CD4-positive, alpha-beta T cell treated with Interleukin-17A for 1 hour (primary cell): ENCODE measurements at regions not wholly inside any gene's neighbourhood (a gene's known extent, or its start where the extent isn't known, plus 50 kb on each side); places are given as distances from the start of the nearest gene placed in this dataset.
"Not testable (repeated sequence)": the region's sequence is repeated elsewhere in the genome, so short reads cannot be mapped to it uniquely, and the experiment has no call there.

Experiments used
- DNase-seq: peaks from one replicate; pipeline ENCODE4 v3.0.0-alpha.2; 2020

GRCh38 chr1:149279512-149279911, 176.2 kb upstream of the NBPF9 start:
- not testable (repeated sequence) for DNase-seq

GRCh38 chr1:149284773-149285172, 181.4 kb upstream of the NBPF9 start:
- not testable (repeated sequence) for DNase-seq

- DNase-seq = not testable (repeated sequence)
Measured at GRCh38 chr1:149285205-149285604, 181.9 kb upstream of the NBPF9 start.

GRCh38 chr1:149285638-149286037, 182.3 kb upstream of the NBPF9 start:
- DNase-seq = peak; percentile 52

- DNase-seq = not testable (repeated sequence)
Measured at GRCh38 chr1:149288580-149288979, 185.2 kb upstream of the NBPF9 start.

GRCh38 chr1:149300478-149301218, 174.2 kb upstream of the NBPF19 start:
- not testable (repeated sequence) for DNase-seq

- DNase-seq = not testable (repeated sequence)
Measured at GRCh38 chr1:149301282-149301681, 173.6 kb upstream of the NBPF19 start.

GRCh38 chr1:149304796-149305195, 170.0 kb upstream of the NBPF19 start:
- not testable (repeated sequence) for DNase-seq

- not testable (repeated sequence) for DNase-seq
Measured at GRCh38 chr1:149307640-149308039, 167.2 kb upstream of the NBPF19 start.

GRCh38 chr1:149314921-149315320, 159.9 kb upstream of the NBPF19 start:
- not testable (repeated sequence) for DNase-seq

GRCh38 chr1:149320971-149321731, 153.7 kb upstream of the NBPF19 start:
- DNase-seq = not testable (repeated sequence)

- DNase-seq = not testable (repeated sequence)
Measured at GRCh38 chr1:149321732-149322016, 153.2 kb upstream of the NBPF19 start.

GRCh38 chr1:149330081-149330335, 144.8 kb upstream of the NBPF19 start:
- DNase-seq = not testable (repeated sequence)

GRCh38 chr1:149336082-149336481, 138.8 kb upstream of the NBPF19 start:
- DNase-seq = not testable (repeated sequence)

GRCh38 chr1:149338221-149338691, 136.6 kb upstream of the NBPF19 start:
- DNase-seq = not testable (repeated sequence)

GRCh38 chr1:149338698-149339097, 136.1 kb upstream of the NBPF19 start:
- DNase-seq = not testable (repeated sequence)

GRCh38 chr1:149349448-149349847, 125.4 kb upstream of the NBPF19 start:
- not testable (repeated sequence) for DNase-seq

- not testable (repeated sequence) for DNase-seq
Measured at GRCh38 chr1:149352205-149352604, 122.6 kb upstream of the NBPF19 start.

GRCh38 chr1:149354579-149354978, 120.3 kb upstream of the NBPF19 start:
- not testable (repeated sequence) for DNase-seq

GRCh38 chr1:149355748-149356147, 119.1 kb upstream of the NBPF19 start:
- DNase-seq = not testable (repeated sequence)

GRCh38 chr1:149356152-149356551, 118.7 kb upstream of the NBPF19 start:
- DNase-seq = not testable (repeated sequence)

GRCh38 chr1:149360351-149360750, 114.5 kb upstream of the NBPF19 start:
- DNase-seq = not testable (repeated sequence)

GRCh38 chr1:149361310-149361709, 113.5 kb upstream of the NBPF19 start:
- DNase-seq = not testable (repeated sequence)
